ENCODE measurements at regions not wholly inside any gene's neighbourhood (a gene's known extent, or its start where the extent isn't known, plus 50 kb on each side); places are given as distances from the start of the nearest gene placed in this dataset.

DNA sequence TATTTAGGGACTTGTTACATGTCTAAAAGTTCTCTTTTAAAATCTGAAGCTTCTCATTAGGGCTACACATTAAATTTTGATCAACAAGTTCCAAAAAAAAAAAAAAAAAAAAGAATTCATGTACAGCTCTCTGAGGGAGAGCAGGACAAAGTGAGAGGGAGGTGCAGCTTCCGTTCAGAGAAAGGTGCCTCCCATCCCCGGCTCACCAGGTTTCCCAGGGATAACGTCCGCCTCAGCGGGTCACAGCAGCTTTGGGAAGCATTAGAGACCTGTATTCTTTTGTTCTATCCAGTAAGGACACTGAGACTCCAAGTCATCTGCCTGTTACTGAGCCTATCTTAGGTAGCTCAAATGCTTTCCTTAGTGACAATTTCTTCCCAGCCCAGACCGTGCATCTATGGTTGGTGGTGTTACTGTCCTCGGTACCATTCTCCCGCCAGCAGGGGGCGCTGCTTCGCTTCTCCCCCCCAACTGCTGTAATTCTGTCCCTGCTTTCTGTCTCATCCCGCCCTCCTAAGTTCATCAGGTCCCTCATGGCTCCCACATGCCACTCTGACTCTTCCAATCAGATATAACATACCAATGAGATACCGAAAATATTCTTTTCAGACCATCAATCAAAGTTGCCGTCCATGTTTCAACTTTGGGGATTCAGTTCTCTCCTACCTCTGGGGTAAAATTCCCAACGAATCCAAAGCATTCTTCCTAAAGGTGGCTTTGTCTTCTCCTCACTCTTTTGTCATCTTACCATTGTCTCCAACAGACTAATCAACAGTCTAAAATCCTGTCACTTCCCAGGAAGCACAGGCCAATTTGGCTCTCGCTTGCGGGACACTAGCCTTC, 466.5 kb downstream of the METTL4 start:
- TF ChIP-seq, protein P1, sequence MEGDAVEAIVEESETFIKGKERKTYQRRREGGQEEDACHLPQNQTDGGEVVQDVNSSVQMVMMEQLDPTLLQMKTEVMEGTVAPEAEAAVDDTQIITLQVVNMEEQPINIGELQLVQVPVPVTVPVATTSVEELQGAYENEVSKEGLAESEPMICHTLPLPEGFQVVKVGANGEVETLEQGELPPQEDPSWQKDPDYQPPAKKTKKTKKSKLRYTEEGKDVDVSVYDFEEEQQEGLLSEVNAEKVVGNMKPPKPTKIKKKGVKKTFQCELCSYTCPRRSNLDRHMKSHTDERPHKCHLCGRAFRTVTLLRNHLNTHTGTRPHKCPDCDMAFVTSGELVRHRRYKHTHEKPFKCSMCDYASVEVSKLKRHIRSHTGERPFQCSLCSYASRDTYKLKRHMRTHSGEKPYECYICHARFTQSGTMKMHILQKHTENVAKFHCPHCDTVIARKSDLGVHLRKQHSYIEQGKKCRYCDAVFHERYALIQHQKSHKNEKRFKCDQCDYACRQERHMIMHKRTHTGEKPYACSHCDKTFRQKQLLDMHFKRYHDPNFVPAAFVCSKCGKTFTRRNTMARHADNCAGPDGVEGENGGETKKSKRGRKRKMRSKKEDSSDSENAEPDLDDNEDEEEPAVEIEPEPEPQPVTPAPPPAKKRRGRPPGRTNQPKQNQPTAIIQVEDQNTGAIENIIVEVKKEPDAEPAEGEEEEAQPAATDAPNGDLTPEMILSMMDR (IDR thresholded peaks at IDR 0.05): peak in 2 of 4 experiments; percentile 10 to 45
- TF ChIP-seq POLR2A (IDR thresholded peaks at IDR 0.05): no peak
- no peak for TF ChIP-seq EP300 (IDR thresholded peaks at IDR 0.05)

Measured in sigmoid colon (tissue), 4 donors.